ENCODE measurements at regions not wholly inside any gene's neighbourhood (a gene's known extent, or its start where the extent isn't known, plus 50 kb on each side); places are given as distances from the start of the nearest gene placed in this dataset.

GRCh38 chr5:40273936-40274335, 405.8 kb upstream of the PTGER4 start:
- Histone ChIP-seq H3K27me3 (ENCODE audit: control insufficient read depth, insufficient read depth, low read length) (no peaks in the 10 kb centered on the region), H3K36me3 (ENCODE audit: control insufficient read depth, insufficient read depth, low read length) (no peaks in the 10 kb centered on the region), H3K4me3 (ENCODE audit: low read depth, low read length) (no peak overlapping the region)
- no peak for TF ChIP-seq CTCF (IDR thresholded peaks at IDR 0.05; ENCODE audit: insufficient read depth, low read length, severe bottlenecking)
- FAIRE-seq = no peak
- peak; percentile 64 for DNase-seq (ENCODE audit: low read depth)

- H3K4me3 ChIP-seq (ENCODE audit: low read depth, low read length) = no peak overlapping the region
- no peaks in the 10 kb centered on the region for H3K36me3 ChIP-seq (ENCODE audit: control insufficient read depth, insufficient read depth, low read length)
- TF ChIP-seq CTCF (IDR thresholded peaks at IDR 0.05; ENCODE audit: insufficient read depth, low read length, severe bottlenecking) = no peak
- no peaks in the 10 kb centered on the region for H3K27me3 ChIP-seq (ENCODE audit: control insufficient read depth, insufficient read depth, low read length)
- FAIRE-seq (no peak), DNase-seq (ENCODE audit: low read depth) (no peak)
These were observed 408.2 kb upstream of the PTGER4 start for GRCh38 chr5:40271476-40271875.

GRCh38 chr5:40270274-40270845, 409.4 kb upstream of the PTGER4 start:
- no peak for DNase-seq (ENCODE audit: low read depth)
- Histone ChIP-seq H3K27me3 (ENCODE audit: control insufficient read depth, insufficient read depth, low read length) (no peaks in the 10 kb centered on the region), H3K36me3 (ENCODE audit: control insufficient read depth, insufficient read depth, low read length) (no peaks in the 10 kb centered on the region), H3K4me3 (ENCODE audit: low read depth, low read length) (no peak overlapping the region)
- FAIRE-seq = no peak
- TF ChIP-seq CTCF (IDR thresholded peaks at IDR 0.05; ENCODE audit: insufficient read depth, low read length, severe bottlenecking) = no peak

GRCh38 chr5:40268088-40268487, 411.6 kb upstream of the PTGER4 start:
- TF ChIP-seq CTCF (IDR thresholded peaks at IDR 0.05; ENCODE audit: insufficient read depth, low read length, severe bottlenecking) = no peak
- no peaks in the 10 kb centered on the region for H3K27me3 ChIP-seq (ENCODE audit: control insufficient read depth, insufficient read depth, low read length)
- no peaks in the 10 kb centered on the region for H3K36me3 ChIP-seq (ENCODE audit: control insufficient read depth, insufficient read depth, low read length)
- FAIRE-seq = no peak
- no peak overlapping the region for H3K4me3 ChIP-seq (ENCODE audit: low read depth, low read length)
- no peak for DNase-seq (ENCODE audit: low read depth)

- no peak for TF ChIP-seq CTCF (IDR thresholded peaks at IDR 0.05; ENCODE audit: insufficient read depth, low read length, severe bottlenecking)
- no peak overlapping the region for H3K4me3 ChIP-seq (ENCODE audit: low read depth, low read length)
- DNase-seq (ENCODE audit: low read depth) = peak; percentile 63
- FAIRE-seq = no peak
- H3K27me3 ChIP-seq (ENCODE audit: control insufficient read depth, insufficient read depth, low read length) = no peaks in the 10 kb centered on the region
- H3K36me3 ChIP-seq (ENCODE audit: control insufficient read depth, insufficient read depth, low read length) = no peaks in the 10 kb centered on the region
These were observed 412.8 kb upstream of the PTGER4 start for GRCh38 chr5:40266952-40267351.

- TF ChIP-seq CTCF (IDR thresholded peaks at IDR 0.05; ENCODE audit: insufficient read depth, low read length, severe bottlenecking) = no peak
- no peaks in the 10 kb centered on the region for H3K36me3 ChIP-seq (ENCODE audit: control insufficient read depth, insufficient read depth, low read length)
- H3K27me3 ChIP-seq (ENCODE audit: control insufficient read depth, insufficient read depth, low read length) = no peaks in the 10 kb centered on the region
- H3K4me3 ChIP-seq (ENCODE audit: low read depth, low read length) = no peak overlapping the region
- no peak for DNase-seq (ENCODE audit: low read depth)
- no peak for FAIRE-seq
These were observed 417.7 kb upstream of the PTGER4 start for GRCh38 chr5:40261984-40262383.

Measured in bronchial epithelial cell (primary cell).